NCI-H1048 (cell line): ENCODE measurements at regions not wholly inside any gene's neighbourhood (a gene's known extent, or its start where the extent isn't known, plus 50 kb on each side); places are given as distances from the start of the nearest gene placed in this dataset.
"Not testable (repeated sequence)": the region's sequence is repeated elsewhere in the genome, so short reads cannot be mapped to it uniquely, and the experiment has no call there.

Source experiments
- DNase-seq: peaks from one replicate; lab custom pipeline; 2025; lab: John Stamatoyannopoulos, UW

GRCh38 chr14:44453433-44454171 is 53.5 kb downstream of the FSCB start:
- DNase-seq, result no peak

GRCh38 chr14:44450232-44450631 is 56.9 kb downstream of the FSCB start:
- DNase-seq, result not testable (repeated sequence)

GRCh38 chr14:44449680-44450079 is 57.4 kb downstream of the FSCB start:
- no peak for DNase-seq

- no peak for DNase-seq
These were observed 58.1 kb downstream of the FSCB start for GRCh38 chr14:44448951-44449358.

- DNase-seq, result no peak
These were observed 60.1 kb downstream of the FSCB start for GRCh38 chr14:44446965-44447364.

GRCh38 chr14:44444454-44444853 is 62.6 kb downstream of the FSCB start:
- no peak for DNase-seq

- DNase-seq, result no peak
These were observed 68.1 kb downstream of the FSCB start for GRCh38 chr14:44438936-44439335.

GRCh38 chr14:44438221-44438620 is 68.9 kb downstream of the FSCB start:
- DNase-seq, result no peak

- no peak for DNase-seq
These were observed 70.6 kb downstream of the FSCB start for GRCh38 chr14:44436458-44436857.

GRCh38 chr14:44428231-44428945 is 78.7 kb downstream of the FSCB start:
- no peak for DNase-seq

- DNase-seq, result no peak
These were observed 84.4 kb downstream of the FSCB start for GRCh38 chr14:44422699-44423098.

GRCh38 chr14:44420226-44420625 is 86.9 kb downstream of the FSCB start:
- DNase-seq, result no peak

- no peak for DNase-seq
These were observed 88.2 kb downstream of the FSCB start for GRCh38 chr14:44418856-44419255.

GRCh38 chr14:44417809-44418208 is 89.3 kb downstream of the FSCB start:
- DNase-seq, result no peak

- DNase-seq, result no peak
These were observed 92.4 kb downstream of the FSCB start for GRCh38 chr14:44414646-44415045.

- DNase-seq, result no peak
These were observed 94.1 kb downstream of the FSCB start for GRCh38 chr14:44412858-44413569.

GRCh38 chr14:44405011-44405486 is 102.0 kb downstream of the FSCB start:
- no peak for DNase-seq

GRCh38 chr14:44404599-44404998 is 102.5 kb downstream of the FSCB start:
- no peak for DNase-seq

GRCh38 chr14:44404036-44404435 is 103.0 kb downstream of the FSCB start:
- DNase-seq, result no peak

GRCh38 chr14:44403193-44403592 is 103.9 kb downstream of the FSCB start:
- DNase-seq, result no peak

GRCh38 chr14:44396226-44396625 is 110.9 kb downstream of the FSCB start:
- DNase-seq, result no peak

- no peak for DNase-seq
These were observed 114.1 kb downstream of the FSCB start for GRCh38 chr14:44392984-44393383.

- DNase-seq, result no peak
These were observed 118.8 kb downstream of the FSCB start for GRCh38 chr14:44388306-44388705.
